IMR-90 (cell line): ENCODE measurements at regions not wholly inside any gene's neighbourhood (a gene's known extent, or its start where the extent isn't known, plus 50 kb on each side); places are given as distances from the start of the nearest gene placed in this dataset.

Experiments
- MAFK ChIP-seq: IDR thresholded peaks from 2 replicates; pipeline ENCODE4 v1.6.1; 2012; ENCODE audit warnings: low read depth, low read length, improper control_type of control experiment
- MAZ ChIP-seq: IDR thresholded peaks from 2 replicates; pipeline ENCODE4 v1.6.1; 2012; ENCODE audit warnings: low read depth, mild to moderate bottlenecking, low read length, improper control_type of control experiment, moderate library complexity, borderline replicate concordance
- MXI1 ChIP-seq: IDR thresholded peaks from 2 replicates; pipeline ENCODE4 v1.6.1; 2012; ENCODE audit warnings: low read depth, mild to moderate bottlenecking, low read length, moderate library complexity, borderline replicate concordance
- POLR2A ChIP-seq: IDR thresholded peaks from 2 replicates; pipeline ENCODE4 v1.6.1; 2012; ENCODE audit warnings: mild to moderate bottlenecking, low read depth, low read length
- RAD21 ChIP-seq: IDR thresholded peaks from 2 replicates; pipeline ENCODE4 v1.6.1; 2012; ENCODE audit warnings: low read length, improper control_type of control experiment
- RFX5 ChIP-seq: IDR thresholded peaks from 2 replicates; pipeline ENCODE4 v1.8.0; 2012; ENCODE audit warnings: low read depth, mild to moderate bottlenecking, low read length, moderate library complexity
- TF ChIP-seq, protein P1 (sequence below): fragments of 150-350 bp; IDR thresholded peaks from 2 replicates; pipeline ENCODE4 v1.6.1; 2017; ENCODE audit warnings: mild to moderate bottlenecking, antibody characterized with exemption, low read length, low read depth
- TF ChIP-seq, protein P2 (sequence below): conservative IDR thresholded peaks from 2 replicates; pipeline ENCODE4 v1.5.1; 2012; ENCODE audit warnings: mild to moderate bottlenecking, low read depth, low read length, improper control_type of control experiment

DNA sequence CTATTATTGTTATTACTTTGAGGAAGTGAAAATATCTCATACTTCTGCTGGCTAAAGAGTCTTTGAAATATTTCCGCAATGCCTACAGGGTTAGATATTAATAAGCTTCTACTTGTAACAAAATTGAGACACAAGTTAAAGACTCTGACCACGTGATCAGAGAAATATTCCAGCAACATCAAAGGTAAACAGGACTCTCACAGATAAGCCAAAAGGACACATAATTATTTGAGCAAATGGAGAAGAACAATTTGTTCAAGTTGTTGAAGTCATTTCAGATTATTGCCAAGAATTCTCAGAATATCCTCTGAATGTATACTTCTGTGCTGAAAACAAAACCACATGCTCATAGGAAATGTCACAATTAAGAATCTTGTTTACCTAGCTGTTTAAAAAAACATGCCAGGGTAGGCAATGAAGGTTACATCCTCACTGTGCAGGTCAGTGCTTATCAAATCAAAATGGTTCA is 225.8 kb upstream of the ALCAM start:
- TF ChIP-seq, protein P1, sequence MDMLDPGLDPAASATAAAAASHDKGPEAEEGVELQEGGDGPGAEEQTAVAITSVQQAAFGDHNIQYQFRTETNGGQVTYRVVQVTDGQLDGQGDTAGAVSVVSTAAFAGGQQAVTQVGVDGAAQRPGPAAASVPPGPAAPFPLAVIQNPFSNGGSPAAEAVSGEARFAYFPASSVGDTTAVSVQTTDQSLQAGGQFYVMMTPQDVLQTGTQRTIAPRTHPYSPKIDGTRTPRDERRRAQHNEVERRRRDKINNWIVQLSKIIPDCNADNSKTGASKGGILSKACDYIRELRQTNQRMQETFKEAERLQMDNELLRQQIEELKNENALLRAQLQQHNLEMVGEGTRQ, result peak; percentile 23; the same call in 1 of the 2 replicates
- TF ChIP-seq, protein P2, sequence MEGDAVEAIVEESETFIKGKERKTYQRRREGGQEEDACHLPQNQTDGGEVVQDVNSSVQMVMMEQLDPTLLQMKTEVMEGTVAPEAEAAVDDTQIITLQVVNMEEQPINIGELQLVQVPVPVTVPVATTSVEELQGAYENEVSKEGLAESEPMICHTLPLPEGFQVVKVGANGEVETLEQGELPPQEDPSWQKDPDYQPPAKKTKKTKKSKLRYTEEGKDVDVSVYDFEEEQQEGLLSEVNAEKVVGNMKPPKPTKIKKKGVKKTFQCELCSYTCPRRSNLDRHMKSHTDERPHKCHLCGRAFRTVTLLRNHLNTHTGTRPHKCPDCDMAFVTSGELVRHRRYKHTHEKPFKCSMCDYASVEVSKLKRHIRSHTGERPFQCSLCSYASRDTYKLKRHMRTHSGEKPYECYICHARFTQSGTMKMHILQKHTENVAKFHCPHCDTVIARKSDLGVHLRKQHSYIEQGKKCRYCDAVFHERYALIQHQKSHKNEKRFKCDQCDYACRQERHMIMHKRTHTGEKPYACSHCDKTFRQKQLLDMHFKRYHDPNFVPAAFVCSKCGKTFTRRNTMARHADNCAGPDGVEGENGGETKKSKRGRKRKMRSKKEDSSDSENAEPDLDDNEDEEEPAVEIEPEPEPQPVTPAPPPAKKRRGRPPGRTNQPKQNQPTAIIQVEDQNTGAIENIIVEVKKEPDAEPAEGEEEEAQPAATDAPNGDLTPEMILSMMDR, result no peak
- no peak for TF ChIP-seq MAFK
- no peak for TF ChIP-seq POLR2A
- TF ChIP-seq MAZ, result no peak
- no peak for TF ChIP-seq MXI1
- TF ChIP-seq RAD21, result no peak
- no peak for TF ChIP-seq RFX5
